HepG2 (cell line): ENCODE measurements at regions not wholly inside any gene's neighbourhood (a gene's known extent, or its start where the extent isn't known, plus 50 kb on each side); places are given as distances from the start of the nearest gene placed in this dataset.

Source experiments
- ATAC-seq: fragments of 200-7000 bp; cut with Tn5 transposase; 3 replicates; pipeline ENCODE4 v1.9.1; 2020; ENCODE audit warnings: mild to moderate bottlenecking, moderate library complexity
- BruUV-seq: library from RNA; stranded (reverse); fragments of 400-500 nt; replicated peaks from 2 replicates; lab custom pipeline; 2021; lab: Mats Ljungman, UMichigan
- CTCF ChIA-PET: fragments of 300-600 bp; formaldehyde crosslinking; extraction: SDS; loops from one replicate; lab custom pipeline; 2021; ENCODE audit warnings: low total read pairs, inconsistent platforms, low intra/inter-chr PET ratio; lab: Yijun Ruan, JAX
- POLR2A ChIA-PET: fragments of 350-600 bp; sonication (Branson Sonifier 250); formaldehyde crosslinking; loops from one replicate; lab custom pipeline; 2020; ENCODE audit warnings: antibody characterized with exemption, inconsistent platforms; lab: Yijun Ruan, JAX
- DNase-seq: peaks from one replicate; pipeline ENCODE4 v3.0.0-alpha.2; 2015; ENCODE audit warnings: low spot score
- FAIRE-seq: peaks from 3 replicates; lab custom pipeline; 2011; peaks lifted over from hg19 to GRCh38; lab: Jason Lieb, UNC
- H2AFZ ChIP-seq: one replicate; pipeline ENCODE4 v1.6.1; 2011; ENCODE audit warnings: low read length, inconsistent platforms
- H3K27ac ChIP-seq: fragments of 300-600 bp; 3 replicates; pipeline ENCODE4 v1.8.0; 2011; ENCODE audit warnings: mixed run types, mild to moderate bottlenecking, mixed read lengths, low read length, inconsistent platforms; ENCODE audit not compliant: insufficient read depth; ENCODE audit errors: extremely low read length
- H3K27me3 ChIP-seq, 2 experiments: fragments of 200-600 bp in 1 of 2; 2 replicates in 1 of 2; 3 replicates in 1 of 2; pipeline versions ENCODE4 v1.6.0 to v1.8.0; 2011; ENCODE audit warnings: low read length in 2 of 2, mild to moderate bottlenecking in 2 of 2, moderate library complexity in 2 of 2, inconsistent platforms in 1 of 2; ENCODE audit not compliant: insufficient read depth in 2 of 2, control insufficient read depth in 1 of 2
- H3K36me3 ChIP-seq, 2 experiments: fragments of 200-600 bp in 1 of 2; replicated peaks in 1 of 2; 2 replicates in 1 of 2; 3 replicates in 1 of 2; pipeline versions ENCODE4 v1.5.1 to v1.8.0; 2011; ENCODE audit warnings: low read length in 2 of 2, inconsistent platforms in 1 of 2; ENCODE audit not compliant: insufficient read depth in 2 of 2, control insufficient read depth in 1 of 2
- H3K4me1 ChIP-seq: 2 replicates; pipeline ENCODE4 v1.5.1; 2012; ENCODE audit warnings: low read length, inconsistent platforms; ENCODE audit not compliant: insufficient read depth
- H3K4me2 ChIP-seq: 2 replicates; pipeline ENCODE4 v1.6.0; 2011; ENCODE audit warnings: low read depth, low read length, inconsistent platforms
- H3K4me3 ChIP-seq, 3 experiments: fragments of 200-600 bp in 1 of 3; sonication (generic), shearing (Covaris generic) in 1 of 3; replicated peaks in 1 of 3; 2 replicates each; pipeline ENCODE4 v1.5.1; 2011 to 2016; ENCODE audit warnings: low read length in 3 of 3, inconsistent platforms in 2 of 3, low read depth in 2 of 3, mild to moderate bottlenecking in 2 of 3, control low read depth in 1 of 3, mixed read lengths in 1 of 3; ENCODE audit not compliant: insufficient read depth in 1 of 3
- H3K79me2 ChIP-seq: one replicate; pipeline ENCODE4 v1.6.1; 2011; ENCODE audit warnings: low read length, inconsistent platforms; ENCODE audit not compliant: insufficient read depth
- H3K9ac ChIP-seq: 2 replicates; pipeline ENCODE4 v1.6.0; 2011; ENCODE audit warnings: mild to moderate bottlenecking, low read depth, low read length, inconsistent platforms; ENCODE audit not compliant: insufficient read depth
- H3K9me3 ChIP-seq: 2 replicates; pipeline ENCODE4 v1.5.1; 2012; ENCODE audit warnings: mild to moderate bottlenecking, low read length
- H4K20me1 ChIP-seq: 2 replicates; pipeline ENCODE4 v1.6.0; 2011; ENCODE audit warnings: inconsistent platforms, mild to moderate bottlenecking, low read length, moderate library complexity; ENCODE audit not compliant: insufficient read depth
- AKNA ChIP-seq: sonication (generic); formaldehyde crosslinking; IDR thresholded peaks from 2 replicates; pipeline ENCODE4 v1.4.0; 2020; ENCODE audit warnings: missing genetic modification reagents, borderline replicate concordance
- CERS6 ChIP-seq: sonication (generic); formaldehyde crosslinking; IDR thresholded peaks from 2 replicates; pipeline ENCODE4 v1.5.0; 2020; ENCODE audit warnings: missing genetic modification reagents
- HCFC1 ChIP-seq: fragments of 150-350 bp; IDR thresholded peaks from 2 replicates; pipeline ENCODE4 v1.6.1; 2014; ENCODE audit warnings: low read depth, low read length
- HDAC1 ChIP-seq: sonication (generic); formaldehyde crosslinking; IDR thresholded peaks from 2 replicates; pipeline ENCODE4 v1.5.1; 2020; ENCODE audit warnings: mild to moderate bottlenecking, missing genetic modification reagents
- KDM5B ChIP-seq: sonication (generic); formaldehyde crosslinking; IDR thresholded peaks from 2 replicates; pipeline ENCODE4 v1.4.0; 2020; ENCODE audit warnings: missing genetic modification reagents, mild to moderate bottlenecking, borderline replicate concordance
- NFE2 ChIP-seq: sonication (generic); formaldehyde crosslinking; IDR thresholded peaks from 2 replicates; pipeline ENCODE4 v1.4.0; 2020; ENCODE audit warnings: missing genetic modification reagents
- NFRKB ChIP-seq: fragments of 450-650 bp; IDR thresholded peaks from 2 replicates; pipeline ENCODE4 v1.6.1; 2017
- SNAI1 ChIP-seq: sonication (generic); formaldehyde crosslinking; IDR thresholded peaks from 2 replicates; pipeline ENCODE4 v1.5.0; 2020; ENCODE audit warnings: mild to moderate bottlenecking, missing genetic modification reagents, borderline replicate concordance
- TEF ChIP-seq: sonication (generic); formaldehyde crosslinking; IDR thresholded peaks from 2 replicates; pipeline ENCODE4 v1.5.0; 2020; ENCODE audit warnings: missing genetic modification reagents
- ZNF234 ChIP-seq: sonication (generic); formaldehyde crosslinking; conservative IDR thresholded peaks from 2 replicates; pipeline ENCODE4 v1.5.1; 2020; ENCODE audit warnings: mild to moderate bottlenecking, missing genetic modification reagents
- ZNF574 ChIP-seq: sonication (generic); formaldehyde crosslinking; IDR thresholded peaks from 2 replicates; pipeline ENCODE4 v1.4.0; 2020; ENCODE audit warnings: missing genetic modification reagents
- WGBS: methylation state at CpG from one replicate; pipeline ENCODE4 v1.1.6; 2017; ENCODE audit warnings: low lambda C conversion rate; 5-methylcytosine and 5-hydroxymethylcytosine counted together
- in situ Hi-C: cut with HindIII; loops from 2 replicates; pipeline ENCODE4 v1.10.0; 2017; ENCODE audit warnings: low pct_unique_long_range_greater_than_20kb; ENCODE audit not compliant: extremely low pct_ligation_motif_present
- intact Hi-C: fragments of 100-400 bp; cut with micrococcal nuclease; formaldehyde crosslinking; loops from one replicate; pipeline ENCODE4 v1.10.0; 2022; ENCODE audit not compliant: unreplicated experiment

GRCh38 chr5:13248253-13248652 lies 696.2 kb downstream of the DNAH5 start:
- Histone ChIP-seq H3K27me3 (no peaks in the 10 kb centered on the region), H3K9me3 (peaks cover 58% of the 10 kb centered on the region), H3K27ac (no peak overlapping the region), H3K4me1 (no peaks in the 10 kb centered on the region; the same call in 1 of the 2 replicates), H3K9ac (no peak overlapping the region), H4K20me1 (no peaks in the 10 kb centered on the region), H3K4me2 (no peak overlapping the region), H2AFZ (no peak overlapping the region), H3K36me3 (no peaks in the 10 kb centered on the region), H3K79me2 (no peaks in the 10 kb centered on the region), H3K4me3 (no peak overlapping the region)
- FAIRE-seq = no peak
- ATAC-seq = no peak
- no TSS peak for BruUV-seq
- intact Hi-C loops (no loop called here), in situ Hi-C loops (no loop called here)
- POLR2A ChIA-PET = no interaction called here
- TF ChIP-seq CERS6 (CRISPR knock-in tag) (no peak), NFRKB (no peak), HDAC1 (CRISPR knock-in tag) (no peak), AKNA (CRISPR knock-in tag) (no peak), ZNF234 (CRISPR knock-in tag) (no peak), NFE2 (CRISPR knock-in tag) (no peak), KDM5B (CRISPR knock-in tag) (no peak), SNAI1 (CRISPR knock-in tag) (no peak), ZNF574 (CRISPR knock-in tag) (no peak), HCFC1 (no peak), TEF (CRISPR knock-in tag) (no peak)
- no peak for DNase-seq
- 16% methylated on average over 3 of the region's 3 CpGs for WGBS
- CTCF ChIA-PET = no interaction called here
